Fibroblast of lung (primary cell): ENCODE measurements at regions not wholly inside any gene's neighbourhood (a gene's known extent, or its start where the extent isn't known, plus 50 kb on each side); places are given as distances from the start of the nearest gene placed in this dataset.

Experiments
- DNase-seq, 2 donors: peaks; one replicate each; pipeline versions ENCODE4 v3.0.0 to v3.0.0-alpha.2; 2010; ENCODE audit warnings: low read depth in 2 of 2
- H2AFZ ChIP-seq: 2 replicates; pipeline ENCODE4 v1.5.1; 2012; ENCODE audit warnings: low read length, control low read depth, inconsistent platforms
- H3K27ac ChIP-seq: 2 replicates; pipeline ENCODE4 v1.5.1; 2011; ENCODE audit warnings: low read length, control low read depth; ENCODE audit not compliant: insufficient read depth
- H3K27me3 ChIP-seq: 2 replicates; pipeline ENCODE4 v1.5.1; 2011; ENCODE audit warnings: mild to moderate bottlenecking, low read length; ENCODE audit not compliant: control insufficient read depth, insufficient read depth
- H3K36me3 ChIP-seq: 2 replicates; pipeline ENCODE4 v1.5.1; 2011; ENCODE audit warnings: low read length; ENCODE audit not compliant: control insufficient read depth, insufficient read depth
- H3K4me1 ChIP-seq: 2 replicates; pipeline ENCODE4 v1.5.1; 2011; ENCODE audit warnings: low read length; ENCODE audit not compliant: control insufficient read depth, insufficient read depth; ENCODE audit errors: extremely low read depth
- H3K4me2 ChIP-seq: 2 replicates; pipeline ENCODE4 v1.5.1; 2011; ENCODE audit warnings: low read length, control low read depth; ENCODE audit not compliant: insufficient read depth; ENCODE audit errors: extremely low read depth
- H3K4me3 ChIP-seq, 4 experiments: fragments of 200-600 bp in 1 of 4; sonication (generic) in 1 of 4; replicated peaks in 1 of 4; 2 replicates each; pipeline ENCODE4 v1.5.1; 2011 to 2016; ENCODE audit warnings: low read length in 4 of 4, low read depth in 3 of 4, mild to moderate bottlenecking in 3 of 4, control low read depth in 2 of 4, inconsistent platforms in 1 of 4, mixed read lengths in 1 of 4; ENCODE audit not compliant: insufficient read depth in 1 of 4; ENCODE audit errors: control extremely low read depth in 1 of 4
- H3K79me2 ChIP-seq: 2 replicates; pipeline ENCODE4 v1.5.1; 2012; ENCODE audit warnings: mild to moderate bottlenecking, low read length, inconsistent platforms; ENCODE audit not compliant: control insufficient read depth, insufficient read depth
- H3K9ac ChIP-seq: 2 replicates; pipeline ENCODE4 v1.5.1; 2011; ENCODE audit warnings: mild to moderate bottlenecking, low read length, control low read depth; ENCODE audit not compliant: insufficient read depth
- H3K9me3 ChIP-seq: 2 replicates; pipeline ENCODE4 v1.5.1; 2012; ENCODE audit warnings: low read depth, low read length; ENCODE audit not compliant: control insufficient read depth, insufficient read depth
- H4K20me1 ChIP-seq: 2 replicates; pipeline ENCODE4 v1.5.1; 2011; ENCODE audit warnings: low read length; ENCODE audit not compliant: control insufficient read depth, insufficient read depth; ENCODE audit errors: extremely low read depth
- EZH2 ChIP-seq: IDR thresholded peaks from 2 replicates; pipeline ENCODE4 v1.5.1; 2012; ENCODE audit warnings: low read length, control low read depth, mild to moderate bottlenecking; ENCODE audit errors: missing control alignments
- TF ChIP-seq, protein P1 (sequence below), 2 donors: IDR thresholded peaks in 1 of 2; conservative IDR thresholded peaks in 1 of 2; 1 replicate in 1 of 2; 2 replicates in 1 of 2; pipeline ENCODE4 v1.5.1; 2011 to 2012; ENCODE audit warnings: low read length in 2 of 2, control low read depth in 1 of 2, inconsistent platforms in 1 of 2, low read depth in 1 of 2, mild to moderate bottlenecking in 1 of 2

- no peak overlapping the region for H3K9ac ChIP-seq
- no peaks in the 10 kb centered on the region for H3K79me2 ChIP-seq
- H2AFZ ChIP-seq: no peak overlapping the region
- no peaks in the 10 kb centered on the region for H4K20me1 ChIP-seq
- H3K9me3 ChIP-seq: no peaks in the 10 kb centered on the region
- no peaks in the 10 kb centered on the region for H3K4me1 ChIP-seq
- no peak overlapping the region for H3K4me2 ChIP-seq
- DNase-seq: no peak
- no peaks in the 10 kb centered on the region for H3K27me3 ChIP-seq
- no peak overlapping the region for H3K4me3 ChIP-seq
- H3K27ac ChIP-seq: no peak overlapping the region
- no peaks in the 10 kb centered on the region for H3K36me3 ChIP-seq
- TF ChIP-seq, protein P1, sequence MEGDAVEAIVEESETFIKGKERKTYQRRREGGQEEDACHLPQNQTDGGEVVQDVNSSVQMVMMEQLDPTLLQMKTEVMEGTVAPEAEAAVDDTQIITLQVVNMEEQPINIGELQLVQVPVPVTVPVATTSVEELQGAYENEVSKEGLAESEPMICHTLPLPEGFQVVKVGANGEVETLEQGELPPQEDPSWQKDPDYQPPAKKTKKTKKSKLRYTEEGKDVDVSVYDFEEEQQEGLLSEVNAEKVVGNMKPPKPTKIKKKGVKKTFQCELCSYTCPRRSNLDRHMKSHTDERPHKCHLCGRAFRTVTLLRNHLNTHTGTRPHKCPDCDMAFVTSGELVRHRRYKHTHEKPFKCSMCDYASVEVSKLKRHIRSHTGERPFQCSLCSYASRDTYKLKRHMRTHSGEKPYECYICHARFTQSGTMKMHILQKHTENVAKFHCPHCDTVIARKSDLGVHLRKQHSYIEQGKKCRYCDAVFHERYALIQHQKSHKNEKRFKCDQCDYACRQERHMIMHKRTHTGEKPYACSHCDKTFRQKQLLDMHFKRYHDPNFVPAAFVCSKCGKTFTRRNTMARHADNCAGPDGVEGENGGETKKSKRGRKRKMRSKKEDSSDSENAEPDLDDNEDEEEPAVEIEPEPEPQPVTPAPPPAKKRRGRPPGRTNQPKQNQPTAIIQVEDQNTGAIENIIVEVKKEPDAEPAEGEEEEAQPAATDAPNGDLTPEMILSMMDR (conservative IDR thresholded peaks at IDR 0.05 in 1 of 2, IDR thresholded peaks at IDR 0.05 in 1 of 2; ENCODE audit: low read depth in 1 of 2, low read length in 2 of 2): no peak
- TF ChIP-seq EZH2: no peak
These were observed 300.0 kb upstream of the ALG10B start for GRCh38 chr12:38016602-38017001.

GRCh38 chr12:38025916-38026315 lies 290.7 kb upstream of the ALG10B start:
- DNase-seq: no peak
- Histone ChIP-seq H3K4me3 (no peak overlapping the region), H3K79me2 (no peaks in the 10 kb centered on the region), H3K4me2 (no peak overlapping the region), H3K36me3 (no peaks in the 10 kb centered on the region), H3K27me3 (no peaks in the 10 kb centered on the region), H3K27ac (no peak overlapping the region), H3K9ac (no peak overlapping the region), H3K4me1 (no peaks in the 10 kb centered on the region), H2AFZ (no peak overlapping the region), H3K9me3 (no peaks in the 10 kb centered on the region), H4K20me1 (no peaks in the 10 kb centered on the region)
- TF ChIP-seq, protein P1 (conservative IDR thresholded peaks at IDR 0.05 in 1 of 2, IDR thresholded peaks at IDR 0.05 in 1 of 2; ENCODE audit: low read depth in 1 of 2, low read length in 2 of 2): no peak
- no peak for TF ChIP-seq EZH2

- Histone ChIP-seq H3K27ac (no peak overlapping the region), H3K4me2 (no peak overlapping the region), H3K36me3 (no peaks in the 10 kb centered on the region), H4K20me1 (no peaks in the 10 kb centered on the region), H3K4me3 (no peak overlapping the region), H2AFZ (no peak overlapping the region), H3K4me1 (no peaks in the 10 kb centered on the region), H3K9me3 (no peaks in the 10 kb centered on the region), H3K27me3 (no peaks in the 10 kb centered on the region), H3K79me2 (no peaks in the 10 kb centered on the region), H3K9ac (no peak overlapping the region)
- DNase-seq: no peak
- TF ChIP-seq EZH2: no peak
- TF ChIP-seq, protein P1 (conservative IDR thresholded peaks at IDR 0.05 in 1 of 2, IDR thresholded peaks at IDR 0.05 in 1 of 2; ENCODE audit: low read depth in 1 of 2, low read length in 2 of 2): no peak
These were observed 263.5 kb upstream of the ALG10B start for GRCh38 chr12:38053113-38053512.
